ENCODE measurements at regions not wholly inside any gene's neighbourhood (a gene's known extent, or its start where the extent isn't known, plus 50 kb on each side); places are given as distances from the start of the nearest gene placed in this dataset.

DNA sequence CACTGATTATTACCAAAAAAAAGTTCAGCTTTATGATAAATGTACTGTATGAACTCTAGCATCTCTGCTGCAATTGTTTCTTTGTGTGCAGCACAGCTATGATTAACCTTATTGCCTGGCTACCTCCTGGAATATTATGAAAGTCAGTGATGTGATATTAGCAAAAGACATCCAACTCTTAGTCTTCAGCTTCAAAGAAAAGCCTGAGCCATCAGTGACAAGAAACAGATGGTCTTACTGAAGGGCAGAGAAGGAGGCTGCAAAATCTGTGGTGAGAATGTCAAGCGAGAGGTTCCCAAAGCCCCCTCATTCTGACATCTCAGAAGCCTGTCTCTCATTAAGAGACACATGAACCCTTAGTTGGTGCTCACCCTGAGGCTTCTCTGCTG lies 89.4 kb upstream of the TNFAIP3 start:
- Histone ChIP-seq H3K36me3 (ENCODE audit: control insufficient read depth, insufficient read depth, low read length) (no peaks in the 10 kb centered on the region), H3K4me1 (ENCODE audit: control insufficient read depth, insufficient read depth, low read length) (no peaks in the 10 kb centered on the region), H3K27me3 (ENCODE audit: control insufficient read depth, insufficient read depth, low read length) (no peaks in the 10 kb centered on the region), H3K9me3 (ENCODE audit: control insufficient read depth, insufficient read depth, low read depth, low read length) (no peaks in the 10 kb centered on the region), H3K4me3 (ENCODE audit: low read depth in 2 of 2, low read length in 2 of 2) (no peak overlapping the region), H3K27ac (ENCODE audit: low read length) (no peak overlapping the region)
- ChIA-PET POLR2A (no interaction called here), CTCF (no interaction called here)
- in situ Hi-C loops (cut with HindIII; ENCODE audit: low pct_unique_long_range_greater_than_20kb, low sequenced_read_pairs): no loop called here
- no TSS peak for BruUV-seq (replicated peaks)
- TF ChIP-seq SIN3A (IDR thresholded peaks at IDR 0.05; ENCODE audit: borderline replicate concordance, insufficient read depth, low read depth, low read length) (no peak), TCF7L2 (IDR thresholded peaks at IDR 0.05; ENCODE audit: low read depth, low read length) (no peak), POLR2AphosphoS5 (IDR thresholded peaks at IDR 0.05; ENCODE audit: low read depth, low read length) (no peak)
- TF ChIP-seq, protein P1, sequence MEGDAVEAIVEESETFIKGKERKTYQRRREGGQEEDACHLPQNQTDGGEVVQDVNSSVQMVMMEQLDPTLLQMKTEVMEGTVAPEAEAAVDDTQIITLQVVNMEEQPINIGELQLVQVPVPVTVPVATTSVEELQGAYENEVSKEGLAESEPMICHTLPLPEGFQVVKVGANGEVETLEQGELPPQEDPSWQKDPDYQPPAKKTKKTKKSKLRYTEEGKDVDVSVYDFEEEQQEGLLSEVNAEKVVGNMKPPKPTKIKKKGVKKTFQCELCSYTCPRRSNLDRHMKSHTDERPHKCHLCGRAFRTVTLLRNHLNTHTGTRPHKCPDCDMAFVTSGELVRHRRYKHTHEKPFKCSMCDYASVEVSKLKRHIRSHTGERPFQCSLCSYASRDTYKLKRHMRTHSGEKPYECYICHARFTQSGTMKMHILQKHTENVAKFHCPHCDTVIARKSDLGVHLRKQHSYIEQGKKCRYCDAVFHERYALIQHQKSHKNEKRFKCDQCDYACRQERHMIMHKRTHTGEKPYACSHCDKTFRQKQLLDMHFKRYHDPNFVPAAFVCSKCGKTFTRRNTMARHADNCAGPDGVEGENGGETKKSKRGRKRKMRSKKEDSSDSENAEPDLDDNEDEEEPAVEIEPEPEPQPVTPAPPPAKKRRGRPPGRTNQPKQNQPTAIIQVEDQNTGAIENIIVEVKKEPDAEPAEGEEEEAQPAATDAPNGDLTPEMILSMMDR (IDR thresholded peaks at IDR 0.05): no peak
- TF ChIP-seq, protein P2, sequence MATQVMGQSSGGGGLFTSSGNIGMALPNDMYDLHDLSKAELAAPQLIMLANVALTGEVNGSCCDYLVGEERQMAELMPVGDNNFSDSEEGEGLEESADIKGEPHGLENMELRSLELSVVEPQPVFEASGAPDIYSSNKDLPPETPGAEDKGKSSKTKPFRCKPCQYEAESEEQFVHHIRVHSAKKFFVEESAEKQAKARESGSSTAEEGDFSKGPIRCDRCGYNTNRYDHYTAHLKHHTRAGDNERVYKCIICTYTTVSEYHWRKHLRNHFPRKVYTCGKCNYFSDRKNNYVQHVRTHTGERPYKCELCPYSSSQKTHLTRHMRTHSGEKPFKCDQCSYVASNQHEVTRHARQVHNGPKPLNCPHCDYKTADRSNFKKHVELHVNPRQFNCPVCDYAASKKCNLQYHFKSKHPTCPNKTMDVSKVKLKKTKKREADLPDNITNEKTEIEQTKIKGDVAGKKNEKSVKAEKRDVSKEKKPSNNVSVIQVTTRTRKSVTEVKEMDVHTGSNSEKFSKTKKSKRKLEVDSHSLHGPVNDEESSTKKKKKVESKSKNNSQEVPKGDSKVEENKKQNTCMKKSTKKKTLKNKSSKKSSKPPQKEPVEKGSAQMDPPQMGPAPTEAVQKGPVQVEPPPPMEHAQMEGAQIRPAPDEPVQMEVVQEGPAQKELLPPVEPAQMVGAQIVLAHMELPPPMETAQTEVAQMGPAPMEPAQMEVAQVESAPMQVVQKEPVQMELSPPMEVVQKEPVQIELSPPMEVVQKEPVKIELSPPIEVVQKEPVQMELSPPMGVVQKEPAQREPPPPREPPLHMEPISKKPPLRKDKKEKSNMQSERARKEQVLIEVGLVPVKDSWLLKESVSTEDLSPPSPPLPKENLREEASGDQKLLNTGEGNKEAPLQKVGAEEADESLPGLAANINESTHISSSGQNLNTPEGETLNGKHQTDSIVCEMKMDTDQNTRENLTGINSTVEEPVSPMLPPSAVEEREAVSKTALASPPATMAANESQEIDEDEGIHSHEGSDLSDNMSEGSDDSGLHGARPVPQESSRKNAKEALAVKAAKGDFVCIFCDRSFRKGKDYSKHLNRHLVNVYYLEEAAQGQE (IDR thresholded peaks at IDR 0.05; ENCODE audit: insufficient read depth in 1 of 2, low read depth in 2 of 2, low read length in 1 of 2): no peak
- intact Hi-C loops (cut with micrococcal nuclease; ENCODE audit: unreplicated experiment): no loop called here
- DNase-seq (ENCODE audit: low read depth, low spot score): no peak
- no peak for ATAC-seq

DNA sequence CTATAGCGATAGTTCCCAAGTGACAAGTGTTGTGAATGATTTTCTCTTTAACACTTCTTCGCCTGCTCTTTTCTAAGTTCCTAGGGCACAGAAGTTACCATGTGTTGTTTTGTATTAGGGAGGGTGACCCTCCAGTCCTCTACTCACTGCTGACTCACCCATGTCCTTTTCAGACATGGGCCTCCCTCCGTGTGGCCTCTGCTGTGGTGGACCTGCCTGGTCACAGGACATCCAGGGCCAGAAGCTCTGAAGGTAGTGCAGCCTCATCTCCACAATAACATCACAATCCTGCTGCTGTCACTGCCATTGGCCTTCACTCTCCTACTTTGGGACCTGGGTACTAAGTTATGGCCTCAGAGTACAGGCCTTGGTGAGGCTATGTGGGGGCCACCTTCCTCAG lies 87.1 kb upstream of the TNFAIP3 start:
- ATAC-seq (no peak), DNase-seq (ENCODE audit: low read depth, low spot score) (no peak)
- H3K9me3 ChIP-seq (ENCODE audit: control insufficient read depth, insufficient read depth, low read depth, low read length): no peaks in the 10 kb centered on the region
- no TSS peak for BruUV-seq (replicated peaks)
- no peaks in the 10 kb centered on the region for H3K27me3 ChIP-seq (ENCODE audit: control insufficient read depth, insufficient read depth, low read length)
- POLR2A ChIA-PET: no interaction called here
- in situ Hi-C loops (cut with HindIII; ENCODE audit: low pct_unique_long_range_greater_than_20kb, low sequenced_read_pairs): no loop called here
- H3K4me1 ChIP-seq (ENCODE audit: control insufficient read depth, insufficient read depth, low read length): no peaks in the 10 kb centered on the region
- no peaks in the 10 kb centered on the region for H3K36me3 ChIP-seq (ENCODE audit: control insufficient read depth, insufficient read depth, low read length)
- no peak overlapping the region for H3K27ac ChIP-seq (ENCODE audit: low read length)
- H3K4me3 ChIP-seq (ENCODE audit: low read depth in 2 of 2, low read length in 2 of 2): no peak overlapping the region
- CTCF ChIA-PET: no interaction called here
- TF ChIP-seq SIN3A (IDR thresholded peaks at IDR 0.05; ENCODE audit: borderline replicate concordance, insufficient read depth, low read depth, low read length): no peak
- TF ChIP-seq, protein P2 (IDR thresholded peaks at IDR 0.05; ENCODE audit: insufficient read depth in 1 of 2, low read depth in 2 of 2, low read length in 1 of 2): no peak
- no peak for TF ChIP-seq TCF7L2 (IDR thresholded peaks at IDR 0.05; ENCODE audit: low read depth, low read length)
- TF ChIP-seq, protein P1 (IDR thresholded peaks at IDR 0.05): no peak
- no peak for TF ChIP-seq POLR2AphosphoS5 (IDR thresholded peaks at IDR 0.05; ENCODE audit: low read depth, low read length)
- intact Hi-C loops (cut with micrococcal nuclease; ENCODE audit: unreplicated experiment): no loop called here

Data from Panc1 (cell line).